LoVo (cell line): ENCODE measurements at regions not wholly inside any gene's neighbourhood (a gene's known extent, or its start where the extent isn't known, plus 50 kb on each side); places are given as distances from the start of the nearest gene placed in this dataset.
"Not testable (repeated sequence)": the region's sequence is repeated elsewhere in the genome, so short reads cannot be mapped to it uniquely, and the experiment has no call there.

Experiments used
- DNase-seq: peaks from one replicate; pipeline ENCODE4 v3.0.0-alpha.2; 2016; ENCODE audit warnings: low spot score

- DNase-seq, result no peak
Observed at GRCh38 chr4:116320859-116321258, 764.5 kb downstream of the TRAM1L1 start.

GRCh38 chr4:116303736-116304188 is 781.6 kb downstream of the TRAM1L1 start:
- DNase-seq, result no peak

GRCh38 chr4:116302990-116303735 is 782.2 kb downstream of the TRAM1L1 start:
- no peak for DNase-seq

GRCh38 chr4:116275006-116275405 is 810.4 kb downstream of the TRAM1L1 start:
- no peak for DNase-seq

- no peak for DNase-seq
Observed at GRCh38 chr4:116272336-116272735, 813.0 kb downstream of the TRAM1L1 start.

GRCh38 chr4:116260931-116261330 is 824.4 kb downstream of the TRAM1L1 start:
- DNase-seq, result not testable (repeated sequence)

GRCh38 chr4:116244771-116245170 is 840.6 kb downstream of the TRAM1L1 start:
- DNase-seq, result no peak

- no peak for DNase-seq
Observed at GRCh38 chr4:116243431-116243830, 841.9 kb downstream of the TRAM1L1 start.

GRCh38 chr4:116233971-116234370 is 851.4 kb downstream of the TRAM1L1 start:
- no peak for DNase-seq

- DNase-seq, result not testable (repeated sequence)
Observed at GRCh38 chr4:116231999-116232398, 853.4 kb downstream of the TRAM1L1 start.

GRCh38 chr4:116229420-116229819 is 856.0 kb downstream of the TRAM1L1 start:
- DNase-seq, result no peak

- DNase-seq, result no peak
Observed at GRCh38 chr4:116223040-116223732, 862.2 kb downstream of the TRAM1L1 start.

GRCh38 chr4:116217781-116218180 is 867.6 kb downstream of the TRAM1L1 start:
- DNase-seq, result no peak

- DNase-seq, result no peak
Observed at GRCh38 chr4:116215622-116216021, 869.8 kb downstream of the TRAM1L1 start.

- no peak for DNase-seq
Observed at GRCh38 chr4:116202524-116202923, 882.9 kb downstream of the TRAM1L1 start.

- no peak for DNase-seq
Observed at GRCh38 chr4:116197317-116197809, 888.0 kb downstream of the TRAM1L1 start.

GRCh38 chr4:116183241-116183640 is 902.1 kb downstream of the TRAM1L1 start:
- DNase-seq, result no peak

- DNase-seq, result peak; percentile 28
Observed at GRCh38 chr4:116180157-116180601, 905.2 kb downstream of the TRAM1L1 start.

- DNase-seq, result not testable (repeated sequence)
Observed at GRCh38 chr4:116151371-116151770, 934.0 kb downstream of the TRAM1L1 start.

GRCh38 chr4:116150152-116150551 is 935.2 kb downstream of the TRAM1L1 start:
- DNase-seq, result no peak

GRCh38 chr4:116143198-116143597 is 942.2 kb downstream of the TRAM1L1 start:
- DNase-seq, result no peak

- no peak for DNase-seq
Observed at GRCh38 chr4:116132946-116133345, 952.4 kb downstream of the TRAM1L1 start.

GRCh38 chr4:116126794-116127193 is 958.6 kb downstream of the TRAM1L1 start:
- no peak for DNase-seq
